NCI-H524 (cell line): ENCODE measurements at regions not wholly inside any gene's neighbourhood (a gene's known extent, or its start where the extent isn't known, plus 50 kb on each side); places are given as distances from the start of the nearest gene placed in this dataset.
A peak's percentile ranks its signal among the peaks of the same experiment; 100 is the strongest.

Source experiments
- DNase-seq, 2 experiments: peaks; one replicate each; lab custom pipeline; 2025; lab: John Stamatoyannopoulos, UW

DNA sequence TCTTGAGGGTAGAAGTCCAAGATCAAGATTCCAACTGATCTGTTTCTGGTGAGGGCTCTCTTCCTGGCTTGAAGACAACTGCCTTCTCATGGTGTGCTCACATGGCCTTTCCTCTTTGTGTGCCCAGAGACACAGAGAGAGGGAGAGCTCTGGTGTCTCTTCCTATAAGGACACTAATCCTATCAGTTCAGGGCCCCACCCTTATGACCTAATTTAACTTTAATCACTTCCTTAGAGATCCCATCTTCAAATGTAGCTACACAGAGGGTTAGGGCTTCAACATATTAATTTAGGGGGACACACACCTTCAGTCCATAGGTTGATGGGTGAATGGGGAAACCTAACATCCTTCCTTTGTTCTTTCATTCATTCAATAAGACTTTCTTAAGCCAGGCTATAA, 144.6 kb downstream of the MN1 start:
- no peak for DNase-seq

DNA sequence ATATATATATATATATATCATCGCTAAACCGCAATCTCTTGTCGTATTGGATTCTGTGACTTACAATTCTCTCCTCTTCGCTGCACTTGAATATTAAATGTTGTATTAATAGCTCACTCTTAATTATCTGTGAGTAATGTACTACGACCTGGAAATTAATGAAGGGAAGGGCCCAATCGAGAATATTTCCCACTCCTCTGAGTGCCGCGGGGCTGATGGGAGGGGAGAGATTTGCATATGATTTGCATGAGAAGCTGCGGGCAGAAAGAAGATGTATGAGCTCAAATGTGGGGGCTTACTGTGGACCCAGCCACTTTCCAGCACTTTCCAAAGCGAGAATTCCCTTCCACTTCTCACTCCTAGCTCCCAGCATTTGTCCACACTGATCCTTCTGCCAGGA, 141.2 kb downstream of the MN1 start:
- no peak for DNase-seq

DNA sequence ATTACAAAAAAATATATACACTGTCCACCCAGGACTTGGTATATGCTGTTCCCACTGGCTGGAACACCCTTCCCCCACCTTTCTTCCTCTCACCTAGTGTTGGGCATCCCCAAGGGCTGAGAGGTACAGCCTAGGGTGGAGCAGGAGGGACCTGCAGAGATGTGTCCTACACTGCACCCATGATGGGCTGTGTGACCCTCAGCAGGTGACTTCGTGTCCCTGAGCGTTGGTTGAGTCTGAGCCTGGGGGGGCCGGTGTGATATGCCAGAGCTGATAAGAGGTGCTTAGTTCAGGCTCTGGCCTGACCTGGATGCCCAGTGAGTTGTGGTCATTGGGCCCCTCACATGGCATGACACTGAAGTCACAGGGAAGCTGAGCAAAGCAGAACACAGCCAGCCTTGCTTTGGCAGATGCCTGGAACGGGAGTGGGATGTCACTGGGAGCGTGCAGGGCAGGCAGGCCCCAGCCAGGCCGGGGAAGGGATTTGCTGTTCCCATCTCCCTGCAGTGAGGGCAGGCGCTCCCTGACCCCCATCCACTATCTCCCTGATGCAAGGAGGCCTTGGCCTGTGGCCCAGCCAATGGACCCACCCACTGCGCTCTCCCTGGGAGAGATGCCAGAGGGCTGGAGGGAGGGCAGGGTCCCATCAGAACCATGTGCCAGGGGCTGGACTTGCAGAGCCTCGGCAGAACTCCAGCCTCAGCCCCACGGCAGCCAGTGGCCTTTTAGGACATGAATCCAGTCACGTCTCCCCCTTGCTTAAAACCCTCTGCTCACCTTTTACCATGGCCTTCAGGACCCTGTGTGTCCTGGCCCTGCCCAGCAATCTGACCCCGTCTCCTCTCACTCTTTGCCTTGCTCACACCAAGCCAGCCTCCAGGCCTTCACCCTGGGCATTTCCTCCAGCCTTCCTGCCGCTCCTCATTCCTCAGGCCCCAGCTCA, 138.9 kb downstream of the MN1 start:
- no peak for DNase-seq

DNA sequence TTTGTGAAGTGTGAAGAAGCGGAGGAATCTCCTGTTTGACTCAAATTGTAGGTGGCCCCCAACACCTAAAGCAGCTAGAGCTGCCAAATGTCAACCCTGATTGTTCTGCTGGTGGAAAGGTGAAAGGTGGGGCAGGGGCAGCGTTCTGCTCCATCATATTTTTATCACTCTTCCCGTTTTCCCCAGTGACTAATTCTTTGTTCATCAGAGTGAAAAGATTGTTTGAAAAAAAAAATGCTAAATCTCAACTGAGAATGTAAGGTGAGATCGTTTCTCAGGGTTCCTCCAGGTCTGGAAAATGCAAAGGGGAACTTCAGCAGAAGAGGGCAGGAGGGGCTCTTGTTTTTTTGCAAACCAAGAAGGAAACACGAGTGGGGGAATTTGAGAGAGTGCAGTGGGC, 137.7 kb downstream of the MN1 start:
- no peak for DNase-seq

DNA sequence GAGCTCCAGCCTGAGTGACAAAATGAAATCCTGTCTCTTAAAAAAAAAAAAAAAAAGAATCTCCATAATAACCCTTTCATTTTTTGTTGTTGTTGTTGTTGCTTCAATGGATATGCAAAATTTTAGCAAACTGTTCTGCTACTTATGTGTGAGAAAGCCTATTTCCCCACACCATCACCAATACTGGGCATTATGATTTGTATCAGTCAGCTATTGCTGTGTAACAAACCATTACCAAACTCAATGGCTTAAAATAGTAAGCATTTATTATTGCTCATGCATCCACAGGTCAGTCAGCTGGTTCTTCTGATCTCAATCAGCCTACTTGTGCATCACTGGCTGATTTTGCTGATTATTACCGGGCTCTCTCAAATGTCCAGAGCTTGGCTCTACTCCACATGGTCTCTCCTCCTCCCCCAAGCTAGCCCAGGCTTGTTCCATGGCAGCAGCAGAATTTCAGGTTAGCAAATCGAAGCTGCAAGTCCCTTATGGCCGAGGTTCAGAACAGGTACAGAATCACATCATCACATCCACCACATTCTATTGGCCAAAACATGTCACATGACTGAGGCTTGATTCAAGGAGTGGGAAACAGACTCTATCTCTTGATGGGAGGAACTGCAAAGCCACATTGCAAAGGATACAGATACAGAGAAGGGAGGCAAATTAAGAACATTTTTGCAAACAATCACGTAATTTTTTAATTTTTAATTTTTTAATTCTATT, 135.1 kb downstream of the MN1 start:
- DNase-seq = no peak

DNA sequence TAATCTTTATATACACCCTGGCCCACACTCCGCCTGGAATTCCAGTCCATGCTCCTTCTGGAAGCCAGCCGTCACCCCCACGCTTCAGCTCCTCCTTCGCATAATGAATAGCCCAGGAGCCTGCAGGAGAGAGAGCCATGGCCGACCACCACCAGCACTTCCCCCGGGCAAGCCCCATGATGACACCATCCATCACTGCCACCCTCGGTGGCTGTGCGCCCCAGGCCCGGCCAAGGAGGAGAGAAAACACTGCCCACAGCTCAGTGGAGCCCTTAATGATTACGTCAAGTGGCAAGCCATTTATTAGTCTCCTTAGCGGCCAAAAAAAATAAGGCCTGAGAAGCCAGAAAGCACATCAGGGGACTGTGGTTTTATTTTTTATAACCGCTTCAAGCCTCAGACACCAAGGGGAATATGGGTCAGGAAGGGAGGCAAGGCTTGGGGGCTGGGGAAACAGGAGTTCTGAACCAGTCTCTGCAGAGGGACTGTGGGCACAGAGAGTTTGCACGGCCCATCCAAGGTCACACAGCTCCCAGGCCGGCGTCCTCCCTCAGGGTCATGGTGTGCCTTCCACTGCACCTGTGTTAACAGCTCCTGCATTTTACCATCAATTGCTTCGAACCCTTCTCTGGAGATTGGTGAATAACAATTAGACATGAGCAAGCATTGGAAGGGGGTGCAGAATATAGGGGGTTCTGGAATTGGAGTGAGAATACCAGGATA, 134.3 kb downstream of the MN1 start:
- no peak for DNase-seq

DNA sequence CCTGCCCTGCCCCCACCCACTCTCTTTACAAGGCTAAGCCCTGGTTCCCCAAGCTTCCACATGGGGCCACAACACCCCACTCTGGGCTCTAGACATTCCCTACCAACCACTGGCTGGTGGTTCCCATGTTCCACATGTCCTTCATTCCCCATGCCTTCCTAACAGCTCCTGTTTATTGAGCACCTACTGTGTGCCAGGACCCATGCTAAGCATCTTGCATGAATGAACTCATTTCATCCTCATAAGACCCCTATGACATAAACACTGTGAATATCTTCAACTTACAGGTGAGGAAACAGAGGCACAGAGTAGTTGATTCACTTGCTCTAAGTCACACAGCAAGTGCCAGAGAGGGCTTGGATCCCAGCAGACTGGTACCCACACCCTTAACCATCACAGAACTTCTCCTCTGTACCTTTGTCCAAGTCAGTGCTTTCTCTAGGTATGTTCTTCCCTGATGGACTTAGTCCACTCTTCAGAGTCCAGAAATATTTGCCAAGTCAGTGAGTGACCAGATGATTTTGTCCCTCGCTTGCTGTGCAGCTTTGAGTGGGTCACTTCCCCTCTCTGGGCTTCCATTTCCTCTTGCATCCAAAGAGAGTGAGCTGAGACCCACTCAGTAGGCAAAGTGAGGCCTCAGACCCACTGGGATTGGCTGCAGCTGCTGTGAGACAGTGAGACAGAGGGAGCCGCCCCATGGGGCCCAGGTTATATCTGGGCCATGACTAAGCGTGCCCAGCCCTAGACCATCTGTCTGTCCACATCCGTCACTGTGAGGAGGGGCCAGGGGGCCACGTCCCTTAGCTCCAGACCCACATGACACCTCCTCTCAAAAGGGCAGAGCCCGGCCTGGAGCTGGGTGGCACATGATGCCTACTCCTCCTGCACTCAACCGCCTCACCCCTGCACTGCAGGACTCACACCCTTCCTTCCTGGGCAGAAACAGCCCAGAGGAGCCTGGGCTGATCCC, 132.4 kb downstream of the MN1 start:
- peak; percentile 87 to 95 for DNase-seq

DNA sequence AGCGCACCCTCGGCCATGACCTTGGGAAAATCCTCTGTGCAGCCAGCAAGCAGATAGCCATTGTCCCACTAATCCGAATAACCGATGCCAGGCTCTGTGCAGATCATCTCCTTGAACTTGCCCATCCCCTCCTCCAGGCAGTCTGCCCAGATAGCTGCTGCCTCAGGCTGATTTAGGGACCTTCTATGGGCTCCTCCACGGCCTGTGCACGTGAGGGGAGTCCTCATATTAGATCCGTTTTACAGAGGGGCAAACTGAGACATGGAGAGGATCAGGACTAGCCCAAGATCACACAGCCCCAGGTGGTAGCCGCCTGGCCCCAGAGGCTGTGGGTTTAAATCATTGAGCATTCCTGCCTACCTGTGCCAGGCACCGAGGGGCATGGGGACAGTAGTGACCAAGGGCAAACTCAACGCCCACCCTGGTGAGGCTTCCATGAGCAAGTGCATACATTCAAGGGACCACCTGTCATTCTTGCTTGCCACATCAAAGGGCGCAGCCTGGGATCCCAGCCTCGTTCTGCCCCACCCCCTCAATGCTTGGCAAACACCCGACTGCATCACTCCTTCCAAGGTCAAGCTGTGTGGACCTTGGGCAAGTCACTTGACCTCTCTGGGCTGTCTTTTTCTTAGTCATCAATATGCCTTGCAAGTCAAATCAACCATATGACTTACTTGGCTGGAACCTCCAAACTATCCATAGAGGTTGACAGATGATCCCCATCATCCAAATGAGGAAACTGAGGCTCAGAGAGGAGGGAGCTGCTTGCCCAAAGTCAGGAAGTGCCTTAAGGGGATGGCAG, 131.6 kb downstream of the MN1 start:
- DNase-seq = no peak

DNA sequence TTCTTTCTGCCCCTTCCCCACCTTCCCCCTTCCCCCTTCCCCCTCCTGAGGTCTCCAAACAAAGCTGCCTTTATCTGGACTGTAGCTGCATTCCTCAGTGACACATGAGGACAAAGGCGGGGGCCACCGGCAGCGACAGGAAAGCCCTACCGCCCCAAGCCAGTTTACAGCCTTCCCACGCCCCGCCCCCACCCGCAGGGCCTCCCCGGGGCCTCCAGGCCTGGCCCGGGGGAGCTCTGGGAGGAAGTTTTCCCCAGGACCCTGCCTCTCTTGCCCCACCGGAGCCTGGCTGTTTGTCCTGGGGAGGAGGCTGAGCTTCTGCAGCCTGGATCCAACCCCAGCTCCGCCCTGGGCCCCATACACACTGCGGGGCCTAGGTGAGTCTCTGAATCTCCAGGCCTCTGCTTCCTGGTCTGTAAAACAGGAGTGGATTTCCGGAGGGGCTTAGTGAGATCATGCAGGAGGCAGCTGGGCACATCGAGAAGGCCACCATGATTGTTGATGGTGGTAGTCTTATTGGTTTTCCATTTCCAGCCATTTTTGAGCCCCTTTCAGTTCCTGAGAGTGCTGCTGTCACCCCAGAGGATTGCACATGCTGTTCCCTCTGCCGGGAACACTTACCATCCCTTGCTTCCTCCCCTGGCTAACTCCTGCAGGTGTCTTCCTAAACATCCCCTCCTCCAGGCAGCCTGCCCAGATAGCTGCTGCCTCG, 130.7 kb downstream of the MN1 start:
- no peak for DNase-seq

DNA sequence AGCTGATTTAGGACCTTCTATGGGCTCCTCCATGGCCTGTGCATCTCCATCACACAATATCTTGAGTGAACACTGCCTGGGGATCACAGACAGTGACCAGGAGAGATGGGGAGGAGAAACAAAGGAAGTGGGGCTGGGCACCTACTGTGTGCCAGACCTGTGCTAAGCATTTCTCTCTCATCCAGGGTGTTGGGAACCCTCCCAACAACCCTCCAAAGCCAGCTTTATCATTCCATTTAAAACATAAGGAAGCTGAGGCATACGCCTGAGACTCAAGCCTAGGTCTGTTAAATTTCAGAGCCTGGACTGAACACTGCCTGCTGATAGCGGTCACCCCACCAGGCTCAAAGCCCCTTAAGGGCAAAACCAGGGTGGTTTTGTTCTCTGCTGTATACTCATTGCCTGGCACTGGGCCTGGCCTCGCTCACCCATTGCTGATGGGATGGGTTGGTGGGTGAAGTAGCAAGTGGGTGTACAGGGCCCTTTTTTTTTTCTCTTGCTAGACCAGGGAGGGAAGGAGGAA, 130.1 kb downstream of the MN1 start:
- no peak for DNase-seq

DNA sequence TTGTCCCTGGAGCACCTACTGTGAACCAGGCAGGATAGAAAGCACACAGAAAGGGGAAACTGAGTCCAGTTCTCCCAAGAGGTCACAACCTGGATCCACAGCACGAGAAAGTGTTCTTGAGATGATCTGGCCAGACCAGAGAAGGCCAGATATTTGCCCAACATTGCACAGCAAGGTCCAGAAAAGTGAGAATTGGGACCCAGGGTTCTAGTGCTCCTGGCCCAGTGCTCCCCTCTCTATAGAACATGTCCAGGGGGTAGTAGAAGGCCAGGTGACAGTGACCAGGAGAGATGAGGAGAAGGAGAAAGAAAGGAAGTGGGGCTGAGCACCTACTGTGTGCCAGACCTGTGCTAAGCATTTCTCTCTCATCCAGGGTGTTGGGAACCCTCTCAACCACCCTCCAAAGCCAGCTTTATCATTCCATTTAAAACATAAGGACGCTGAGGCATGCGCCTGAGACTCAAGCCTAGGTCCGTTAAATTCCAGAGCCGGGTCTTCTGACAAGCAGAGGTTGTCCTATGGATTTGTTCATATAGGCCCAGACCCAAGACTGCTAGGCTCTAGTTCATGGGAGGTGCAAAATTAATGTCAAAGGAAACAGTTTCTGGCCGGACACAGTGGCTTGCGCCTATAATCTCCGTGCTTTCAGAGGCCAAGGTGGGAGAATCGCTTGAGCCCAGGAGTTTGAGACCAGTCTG, 128.7 kb downstream of the MN1 start:
- no peak for DNase-seq

DNA sequence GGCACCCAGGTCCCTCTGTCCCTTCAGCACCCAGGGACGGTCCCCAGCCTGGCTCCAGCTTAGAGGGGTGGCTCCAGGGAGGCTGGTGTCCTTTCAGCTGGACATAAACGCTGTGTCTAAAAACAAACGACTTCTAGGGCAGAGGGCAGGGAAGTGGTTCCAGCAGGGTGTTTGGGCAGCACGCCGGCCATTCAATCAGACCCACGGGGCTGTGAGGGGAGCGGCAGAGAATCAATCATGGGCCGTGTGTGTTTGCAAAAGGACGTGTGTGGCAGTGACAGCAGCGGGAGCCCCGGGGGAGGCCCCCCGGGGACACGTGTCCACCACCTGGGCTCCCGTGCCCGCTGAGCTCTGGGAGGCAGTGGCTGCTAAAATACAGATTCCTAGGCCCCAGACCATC, 127.7 kb downstream of the MN1 start:
- no peak for DNase-seq

DNA sequence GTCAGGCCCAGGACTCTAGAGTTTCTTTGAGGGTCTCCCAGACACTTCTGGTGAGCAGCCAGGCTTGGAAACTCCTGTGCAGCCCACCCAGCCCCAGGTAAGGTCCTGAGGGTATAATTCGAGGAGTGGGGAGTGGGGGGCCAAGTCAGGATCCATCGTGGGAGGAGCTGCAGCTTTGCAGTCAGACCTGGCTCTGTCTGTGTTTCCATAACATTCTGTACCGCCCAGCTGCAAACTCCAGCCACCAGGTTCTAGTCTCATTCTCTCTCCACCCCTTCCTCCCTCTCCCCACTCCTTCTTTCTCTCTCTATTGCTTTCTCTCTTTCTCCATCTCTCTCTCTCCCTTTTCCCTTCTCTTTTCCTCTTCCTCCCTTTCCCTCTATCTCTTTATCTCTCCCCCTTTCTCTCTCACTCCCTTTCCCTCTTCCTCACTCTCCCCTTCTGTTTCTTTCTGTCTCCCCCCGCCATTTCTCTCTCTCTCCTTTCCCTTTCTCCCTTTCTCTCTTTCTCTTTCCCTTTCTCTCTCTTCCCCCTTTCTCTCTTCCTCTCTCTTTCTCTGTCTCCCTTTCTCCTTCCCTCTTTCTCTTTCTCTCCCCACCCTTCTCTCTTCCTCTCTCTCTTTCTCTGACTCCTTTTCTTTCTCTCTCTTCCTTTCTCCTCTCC, 127.2 kb downstream of the MN1 start:
- no peak for DNase-seq

DNA sequence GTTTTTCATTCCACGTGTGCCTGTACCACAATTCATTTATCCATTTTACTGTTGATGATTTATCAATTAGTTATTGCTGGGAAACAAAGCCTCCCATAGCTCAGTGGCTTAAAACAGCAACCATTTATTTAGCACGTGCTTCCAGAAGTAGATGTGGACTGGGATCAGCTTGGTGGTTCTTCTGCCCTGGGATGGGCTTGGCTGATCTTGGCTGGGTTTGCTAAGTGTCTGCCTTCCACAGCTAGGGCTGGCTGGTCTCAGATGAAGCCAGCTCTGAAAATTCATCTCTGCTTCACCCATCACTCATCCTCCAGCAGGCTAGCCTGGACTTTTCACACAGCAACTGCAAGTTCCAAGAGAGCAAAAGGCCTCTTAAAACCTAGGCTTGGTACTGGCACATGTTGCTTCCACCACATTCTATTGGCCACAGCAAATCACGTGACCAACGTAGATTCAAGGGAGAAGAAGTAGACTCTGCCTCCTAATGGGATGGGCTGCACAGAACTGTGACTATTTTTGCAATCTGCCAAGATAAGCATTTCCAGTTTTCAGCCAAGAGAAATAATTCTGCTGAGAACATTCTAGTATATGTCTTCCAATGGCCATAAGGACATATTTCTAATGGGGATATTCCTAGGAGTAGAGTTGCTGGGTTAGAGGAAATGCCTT, 124.9 kb downstream of the MN1 start:
- no peak for DNase-seq

DNA sequence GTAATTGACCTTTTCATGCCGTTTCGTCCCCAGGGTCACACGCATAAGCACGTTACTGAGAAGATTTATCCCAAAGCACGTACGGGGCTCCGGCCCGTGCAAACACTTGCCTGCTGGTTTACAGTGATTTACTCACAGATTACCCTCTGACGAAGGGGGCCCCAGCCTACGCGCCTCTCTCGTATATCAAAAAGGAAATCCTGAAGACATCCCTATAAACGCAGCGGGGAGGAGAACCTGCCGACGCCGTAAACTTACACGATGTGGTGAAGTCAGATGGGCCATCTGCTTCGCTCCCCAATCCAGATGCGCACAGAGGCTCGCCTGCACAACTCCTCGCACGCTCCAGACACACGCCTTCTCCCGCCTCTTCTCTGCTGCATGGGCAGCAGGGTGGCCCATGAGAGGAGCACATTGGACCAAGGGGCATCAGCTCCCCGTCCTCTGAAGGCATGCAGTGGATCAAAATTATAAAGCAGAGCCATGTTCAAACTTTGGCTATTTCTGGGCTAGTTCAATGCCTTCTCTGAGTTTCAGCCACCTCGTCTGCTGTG, 123.6 kb downstream of the MN1 start:
- DNase-seq = peak; percentile 60 to 89

DNA sequence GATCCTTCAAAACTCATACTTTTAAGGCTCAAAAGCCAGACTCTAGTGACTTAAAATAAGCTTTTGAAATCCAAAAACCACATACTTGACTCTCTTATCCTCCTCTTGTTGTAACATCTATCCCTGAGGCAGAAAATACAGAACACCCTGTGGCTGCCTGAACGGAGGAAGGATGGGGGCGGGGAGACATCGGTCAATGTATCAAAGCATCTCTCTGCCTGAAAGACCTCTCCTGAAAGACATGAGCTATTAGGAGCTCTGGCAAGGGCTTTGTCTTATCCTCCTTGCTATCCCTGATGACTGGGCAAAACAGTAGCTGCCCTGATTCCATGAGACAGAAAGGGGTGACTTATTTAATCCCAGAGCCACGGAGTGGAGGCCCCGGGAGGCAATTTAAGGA, 122.4 kb downstream of the MN1 start:
- no peak for DNase-seq

DNA sequence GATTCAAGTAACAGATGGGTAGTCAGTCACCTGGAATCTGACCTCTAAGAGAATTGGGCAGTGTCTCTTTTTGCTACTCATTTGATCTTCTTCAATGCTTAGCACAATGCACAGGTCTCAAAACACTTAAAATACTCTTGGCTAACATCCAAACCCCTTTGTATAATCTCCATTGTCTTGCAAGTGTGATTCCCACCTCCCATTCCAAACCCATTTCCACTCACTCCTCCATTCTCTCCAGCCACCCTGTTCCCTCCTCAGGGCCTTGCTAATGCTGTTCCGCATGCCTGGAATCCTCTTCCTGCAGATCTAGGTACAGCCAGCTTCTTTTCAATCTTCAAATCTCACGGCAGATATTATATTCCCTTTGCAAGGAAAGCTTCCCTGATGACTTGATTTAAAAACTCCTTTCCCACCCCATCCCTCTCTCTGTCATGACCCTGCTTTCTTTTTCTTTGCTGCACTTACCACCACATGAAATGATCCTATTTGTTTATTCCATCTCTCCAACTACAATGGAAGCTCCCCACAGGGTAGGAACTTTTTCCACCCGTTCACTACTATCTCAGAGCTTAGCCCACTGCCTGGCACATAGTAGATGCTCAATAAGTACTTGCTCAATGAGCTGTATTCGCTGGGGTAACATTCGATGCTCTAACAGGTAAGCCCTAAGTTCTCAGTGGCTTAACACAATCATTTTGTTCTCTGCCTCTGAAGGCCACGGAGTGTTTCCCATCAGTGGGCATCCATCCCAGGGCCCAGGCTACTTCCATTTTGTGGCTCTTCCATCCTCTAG, 121.7 kb downstream of the MN1 start:
- peak in 1 of 2 experiments; percentile 48 for DNase-seq
